Endothelial cell (in vitro differentiated cells): ENCODE measurements at regions not wholly inside any gene's neighbourhood (a gene's known extent, or its start where the extent isn't known, plus 50 kb on each side); places are given as distances from the start of the nearest gene placed in this dataset.

Source experiments
- DNase-seq: peaks from one replicate; pipeline ENCODE4 v3.0.0; 2021; ENCODE audit warnings: low spot score
- H3K27ac Mint-ChIP-seq: one replicate; pipeline ENCODE4 v1.8.0; 2021; ENCODE audit warnings: mixed read lengths, inconsistent platforms; ENCODE audit not compliant: unreplicated experiment
- H3K27me3 Mint-ChIP-seq: one replicate; pipeline ENCODE4 v1.8.0; 2021; ENCODE audit warnings: mild to moderate bottlenecking, moderate library complexity, mixed read lengths, inconsistent platforms; ENCODE audit not compliant: unreplicated experiment
- H3K36me3 Mint-ChIP-seq: one replicate; pipeline ENCODE4 v1.8.0; 2021; ENCODE audit warnings: mild to moderate bottlenecking, low read depth, mixed read lengths, inconsistent platforms; ENCODE audit not compliant: unreplicated experiment
- H3K4me1 Mint-ChIP-seq: one replicate; pipeline ENCODE4 v1.8.0; 2021; ENCODE audit warnings: mild to moderate bottlenecking, mixed read lengths, inconsistent platforms; ENCODE audit not compliant: unreplicated experiment
- H3K4me3 Mint-ChIP-seq: one replicate; pipeline ENCODE4 v1.8.0; 2021; ENCODE audit warnings: mild to moderate bottlenecking, mixed read lengths, inconsistent platforms; ENCODE audit not compliant: unreplicated experiment
- H3K9me3 Mint-ChIP-seq: one replicate; pipeline ENCODE4 v1.8.0; 2021; ENCODE audit warnings: mixed read lengths, inconsistent platforms; ENCODE audit not compliant: unreplicated experiment
- TF ChIP-seq, protein P1 (sequence below): fragments of 200-600 bp; sonication (generic); IDR thresholded peaks from one replicate; pipeline ENCODE4 v1.5.0; 2021; ENCODE audit warnings: antibody characterized with exemption; ENCODE audit not compliant: unreplicated experiment

DNA sequence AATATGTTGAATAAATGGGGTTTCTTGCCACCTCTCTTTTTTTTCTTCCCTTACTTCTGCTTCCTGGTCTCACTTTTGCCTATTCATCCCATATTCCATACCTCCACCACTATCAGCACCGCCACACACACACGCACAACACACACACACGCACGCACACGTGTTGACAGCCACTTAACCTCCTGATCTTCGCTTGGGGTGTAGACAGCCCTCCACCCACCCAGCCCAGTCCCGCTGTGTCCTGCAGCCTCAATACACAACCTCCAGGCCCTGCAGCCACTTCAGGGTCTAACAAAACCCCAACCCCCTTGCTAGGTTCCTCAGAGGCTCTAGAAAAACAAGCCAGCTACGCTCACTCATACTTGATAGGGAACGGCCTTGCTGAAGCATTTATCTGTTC is 72.3 kb downstream of the LINC00237 start:
- TF ChIP-seq, protein P1, sequence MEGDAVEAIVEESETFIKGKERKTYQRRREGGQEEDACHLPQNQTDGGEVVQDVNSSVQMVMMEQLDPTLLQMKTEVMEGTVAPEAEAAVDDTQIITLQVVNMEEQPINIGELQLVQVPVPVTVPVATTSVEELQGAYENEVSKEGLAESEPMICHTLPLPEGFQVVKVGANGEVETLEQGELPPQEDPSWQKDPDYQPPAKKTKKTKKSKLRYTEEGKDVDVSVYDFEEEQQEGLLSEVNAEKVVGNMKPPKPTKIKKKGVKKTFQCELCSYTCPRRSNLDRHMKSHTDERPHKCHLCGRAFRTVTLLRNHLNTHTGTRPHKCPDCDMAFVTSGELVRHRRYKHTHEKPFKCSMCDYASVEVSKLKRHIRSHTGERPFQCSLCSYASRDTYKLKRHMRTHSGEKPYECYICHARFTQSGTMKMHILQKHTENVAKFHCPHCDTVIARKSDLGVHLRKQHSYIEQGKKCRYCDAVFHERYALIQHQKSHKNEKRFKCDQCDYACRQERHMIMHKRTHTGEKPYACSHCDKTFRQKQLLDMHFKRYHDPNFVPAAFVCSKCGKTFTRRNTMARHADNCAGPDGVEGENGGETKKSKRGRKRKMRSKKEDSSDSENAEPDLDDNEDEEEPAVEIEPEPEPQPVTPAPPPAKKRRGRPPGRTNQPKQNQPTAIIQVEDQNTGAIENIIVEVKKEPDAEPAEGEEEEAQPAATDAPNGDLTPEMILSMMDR, result no peak
- no peak overlapping the region for H3K4me3 Mint-ChIP-seq
- no peak for DNase-seq
- H3K27me3 Mint-ChIP-seq, result no peaks in the 10 kb centered on the region
- H3K36me3 Mint-ChIP-seq, result no peaks in the 10 kb centered on the region
- no peaks in the 10 kb centered on the region for H3K4me1 Mint-ChIP-seq
- no peaks in the 10 kb centered on the region for H3K9me3 Mint-ChIP-seq
- no peak overlapping the region for H3K27ac Mint-ChIP-seq

DNA sequence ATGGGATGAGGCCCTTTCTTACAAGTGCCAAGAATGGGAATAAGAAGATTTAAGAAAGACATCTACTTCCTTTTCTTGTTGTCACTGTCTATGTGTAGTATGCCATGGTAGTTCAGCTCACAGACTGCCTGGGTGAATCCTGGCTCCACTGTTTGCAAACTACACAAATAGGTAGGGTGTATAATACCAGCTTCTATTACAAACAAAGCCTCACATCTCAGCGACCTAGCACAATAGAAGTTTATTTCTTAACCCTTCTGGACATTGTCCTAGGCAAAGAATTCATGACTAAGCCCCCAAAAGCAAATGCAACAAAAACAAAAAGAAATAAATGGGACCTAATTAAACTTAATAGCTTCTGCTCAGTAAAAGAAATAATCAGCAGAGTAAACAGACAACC is 74.5 kb downstream of the LINC00237 start:
- no peaks in the 10 kb centered on the region for H3K27me3 Mint-ChIP-seq
- TF ChIP-seq, protein P1, result no peak
- no peak overlapping the region for H3K4me3 Mint-ChIP-seq
- no peaks in the 10 kb centered on the region for H3K9me3 Mint-ChIP-seq
- no peak overlapping the region for H3K27ac Mint-ChIP-seq
- no peak for DNase-seq
- no peaks in the 10 kb centered on the region for H3K36me3 Mint-ChIP-seq
- no peaks in the 10 kb centered on the region for H3K4me1 Mint-ChIP-seq

DNA sequence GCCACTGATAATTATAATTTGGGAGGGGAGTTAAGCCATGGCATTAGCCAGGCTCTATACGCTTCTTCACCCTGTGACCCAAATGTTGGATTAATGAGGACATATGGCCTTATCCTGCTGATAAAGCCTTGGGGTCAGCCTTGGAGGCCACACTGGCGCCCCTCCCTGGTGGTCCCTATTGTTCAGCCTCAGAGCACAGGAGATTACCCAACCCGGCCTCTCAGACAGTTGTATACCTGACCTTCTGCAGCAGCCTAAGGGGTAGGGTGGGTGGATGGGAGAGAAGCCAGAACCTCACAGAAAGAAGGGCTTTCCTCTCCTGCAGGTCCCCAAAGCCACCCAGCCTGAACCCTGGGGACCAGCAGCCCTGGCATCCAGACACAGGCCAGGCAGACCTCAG is 76.8 kb downstream of the LINC00237 start:
- H3K4me1 Mint-ChIP-seq, result no peaks in the 10 kb centered on the region

DNA sequence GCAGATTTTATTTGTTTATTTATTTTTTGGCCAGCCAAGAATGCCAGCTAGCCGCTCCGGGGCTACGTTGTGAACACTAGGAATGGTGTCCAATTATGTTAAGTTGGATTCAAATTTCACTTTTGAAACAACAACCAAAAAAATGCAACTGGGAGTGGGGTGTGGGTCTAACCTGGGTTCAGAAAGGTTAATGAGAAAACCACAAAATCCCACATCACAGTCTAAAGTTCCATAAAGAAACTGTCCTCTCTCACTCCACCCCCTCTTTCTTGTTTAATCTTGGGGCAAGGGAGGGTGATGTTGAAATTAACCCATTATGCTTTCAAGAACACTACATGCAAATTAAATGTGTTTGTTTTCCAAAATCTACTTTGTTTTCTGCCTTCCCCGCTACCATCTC is 77.2 kb downstream of the LINC00237 start:
- no peaks in the 10 kb centered on the region for H3K4me1 Mint-ChIP-seq
- no peak for DNase-seq
- H3K9me3 Mint-ChIP-seq, result no peaks in the 10 kb centered on the region
- no peak overlapping the region for H3K4me3 Mint-ChIP-seq
- TF ChIP-seq, protein P1, result no peak
- no peaks in the 10 kb centered on the region for H3K36me3 Mint-ChIP-seq
- no peak overlapping the region for H3K27ac Mint-ChIP-seq
- no peaks in the 10 kb centered on the region for H3K27me3 Mint-ChIP-seq

More for the DNA sequence above, 76.8 kb downstream of the LINC00237 start:
- no peaks in the 10 kb centered on the region for H3K9me3 Mint-ChIP-seq
- no peak overlapping the region for H3K27ac Mint-ChIP-seq
- no peak for DNase-seq
- TF ChIP-seq, protein P1, result no peak
- H3K4me3 Mint-ChIP-seq, result no peak overlapping the region
- no peaks in the 10 kb centered on the region for H3K27me3 Mint-ChIP-seq
- H3K36me3 Mint-ChIP-seq, result no peaks in the 10 kb centered on the region

DNA sequence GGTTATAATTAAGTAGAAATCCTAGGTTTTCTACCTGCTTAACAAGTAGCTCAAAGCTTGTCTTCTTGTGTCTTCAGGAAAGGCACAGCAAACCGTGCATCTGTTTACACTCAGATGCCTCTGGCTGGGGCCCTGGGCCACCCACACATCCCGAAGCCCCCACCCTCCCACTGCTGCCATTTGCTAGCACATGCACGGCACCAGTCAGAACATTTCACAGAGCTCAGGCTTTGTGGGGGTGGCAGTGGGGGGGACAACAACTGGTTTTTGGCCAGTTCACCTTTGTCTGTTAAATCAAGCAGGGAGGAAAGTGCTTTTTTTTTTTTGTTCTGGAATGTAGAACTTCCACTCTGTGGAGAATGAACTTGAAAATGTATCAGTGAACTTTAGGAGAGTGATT is 77.7 kb downstream of the LINC00237 start:
- H3K27me3 Mint-ChIP-seq, result no peaks in the 10 kb centered on the region
- no peaks in the 10 kb centered on the region for H3K4me1 Mint-ChIP-seq
- TF ChIP-seq, protein P1, result no peak
- H3K36me3 Mint-ChIP-seq, result no peaks in the 10 kb centered on the region
- H3K27ac Mint-ChIP-seq, result no peak overlapping the region
- no peak overlapping the region for H3K4me3 Mint-ChIP-seq
- H3K9me3 Mint-ChIP-seq, result no peaks in the 10 kb centered on the region
- no peak for DNase-seq
